Keratinocyte (primary cell): ENCODE measurements at regions not wholly inside any gene's neighbourhood (a gene's known extent, or its start where the extent isn't known, plus 50 kb on each side); places are given as distances from the start of the nearest gene placed in this dataset.
"Not testable (repeated sequence)": the region's sequence is repeated elsewhere in the genome, so short reads cannot be mapped to it uniquely, and the experiment has no call there.

ENCODE experiments used
- EZH2 ChIP-seq: IDR thresholded peaks from one replicate; pipeline ENCODE4 v1.6.1; 2012; ENCODE audit warnings: inconsistent platforms, mild to moderate bottlenecking, low read length, moderate library complexity
- TF ChIP-seq, protein P1 (sequence below), 3 experiments: IDR thresholded peaks in 1 of 3; conservative IDR thresholded peaks in 1 of 3; optimal IDR thresholded peaks in 1 of 3; 2 replicates in 2 of 3; 3 replicates in 1 of 3; pipeline versions ENCODE3 to v1.5.1; 2011; ENCODE audit warnings: low read length in 3 of 3, mild to moderate bottlenecking in 3 of 3, moderate library complexity in 2 of 3, control low read depth in 1 of 3, inconsistent platforms in 1 of 3; ENCODE audit not compliant: insufficient read depth in 2 of 3; ENCODE audit errors: extremely low read depth in 1 of 3

DNA sequence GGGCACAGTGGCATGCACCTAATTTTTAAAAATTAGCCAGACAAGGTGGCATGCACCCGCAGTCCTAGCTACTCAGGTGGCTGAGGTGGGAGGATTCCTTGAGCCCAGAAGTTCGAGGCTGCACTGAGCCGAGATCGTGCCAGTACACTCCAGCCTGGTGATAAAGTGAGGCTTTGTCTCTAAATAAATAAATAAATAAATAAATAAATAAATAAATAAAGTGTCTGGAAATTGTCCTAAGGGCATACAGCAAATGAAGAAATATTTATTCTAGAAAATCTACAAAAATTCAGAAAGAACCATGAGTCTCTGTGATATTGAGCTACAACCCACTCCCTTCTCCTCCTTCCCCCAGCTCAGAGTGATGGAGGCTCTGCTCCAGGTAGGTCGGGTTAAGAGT, 55.4 kb upstream of the THOC3 start:
- TF ChIP-seq, protein P1, sequence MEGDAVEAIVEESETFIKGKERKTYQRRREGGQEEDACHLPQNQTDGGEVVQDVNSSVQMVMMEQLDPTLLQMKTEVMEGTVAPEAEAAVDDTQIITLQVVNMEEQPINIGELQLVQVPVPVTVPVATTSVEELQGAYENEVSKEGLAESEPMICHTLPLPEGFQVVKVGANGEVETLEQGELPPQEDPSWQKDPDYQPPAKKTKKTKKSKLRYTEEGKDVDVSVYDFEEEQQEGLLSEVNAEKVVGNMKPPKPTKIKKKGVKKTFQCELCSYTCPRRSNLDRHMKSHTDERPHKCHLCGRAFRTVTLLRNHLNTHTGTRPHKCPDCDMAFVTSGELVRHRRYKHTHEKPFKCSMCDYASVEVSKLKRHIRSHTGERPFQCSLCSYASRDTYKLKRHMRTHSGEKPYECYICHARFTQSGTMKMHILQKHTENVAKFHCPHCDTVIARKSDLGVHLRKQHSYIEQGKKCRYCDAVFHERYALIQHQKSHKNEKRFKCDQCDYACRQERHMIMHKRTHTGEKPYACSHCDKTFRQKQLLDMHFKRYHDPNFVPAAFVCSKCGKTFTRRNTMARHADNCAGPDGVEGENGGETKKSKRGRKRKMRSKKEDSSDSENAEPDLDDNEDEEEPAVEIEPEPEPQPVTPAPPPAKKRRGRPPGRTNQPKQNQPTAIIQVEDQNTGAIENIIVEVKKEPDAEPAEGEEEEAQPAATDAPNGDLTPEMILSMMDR (optimal IDR thresholded peaks at IDR 0.05 in 1 of 3, IDR thresholded peaks at IDR 0.05 in 1 of 3, conservative IDR thresholded peaks at IDR 0.05 in 1 of 3; ENCODE audit: extremely low read depth in 1 of 3, insufficient read depth in 2 of 3, low read length in 3 of 3) = not testable (repeated sequence)
- TF ChIP-seq EZH2 = not testable (repeated sequence)
